ENCODE measurements at regions not wholly inside any gene's neighbourhood (a gene's known extent, or its start where the extent isn't known, plus 50 kb on each side); places are given as distances from the start of the nearest gene placed in this dataset.
"Not testable (repeated sequence)": the region's sequence is repeated elsewhere in the genome, so short reads cannot be mapped to it uniquely, and the experiment has no call there.

- not testable (repeated sequence) for TF ChIP-seq CTCF (IDR thresholded peaks at IDR 0.05); ZFX (IDR thresholded peaks at IDR 0.05; ENCODE audit: borderline replicate concordance)
These were observed 74.1 kb upstream of the GPR101 start for GRCh38 chrX:137107877-137108276.
